ENCODE measurements at regions not wholly inside any gene's neighbourhood (a gene's known extent, or its start where the extent isn't known, plus 50 kb on each side); places are given as distances from the start of the nearest gene placed in this dataset.

GRCh38 chr21:32102426-32102825 lies 176.4 kb downstream of the MIS18A start:
- H3K9me3 ChIP-seq (ENCODE audit: control insufficient read depth in 5 of 5, low read length in 5 of 5) = peaks cover 0 to 6% (median 3%) of the 10 kb centered on the region in 5 donors
- H3K27me3 ChIP-seq (ENCODE audit: control insufficient read depth in 5 of 5, insufficient read depth in 4 of 5, low read length in 5 of 5) = no peaks in the 10 kb centered on the region
- H3K27ac ChIP-seq (ENCODE audit: low read depth, low read length) = no peak overlapping the region
- H3K4me3 ChIP-seq (ENCODE audit: low read depth in 1 of 5, low read length in 5 of 5) = no peak overlapping the region
- no peak overlapping the region for H3K9ac ChIP-seq (ENCODE audit: low read length in 5 of 5)
- H3K4me1 ChIP-seq (ENCODE audit: control insufficient read depth in 5 of 5, insufficient read depth in 5 of 5, low read length in 5 of 5) = no peaks in the 10 kb centered on the region
- peaks cover 0 to 5% (median 0%) of the 10 kb centered on the region in 5 donors for H3K36me3 ChIP-seq (ENCODE audit: control insufficient read depth in 5 of 5, insufficient read depth in 5 of 5, low read length in 5 of 5)

DNA sequence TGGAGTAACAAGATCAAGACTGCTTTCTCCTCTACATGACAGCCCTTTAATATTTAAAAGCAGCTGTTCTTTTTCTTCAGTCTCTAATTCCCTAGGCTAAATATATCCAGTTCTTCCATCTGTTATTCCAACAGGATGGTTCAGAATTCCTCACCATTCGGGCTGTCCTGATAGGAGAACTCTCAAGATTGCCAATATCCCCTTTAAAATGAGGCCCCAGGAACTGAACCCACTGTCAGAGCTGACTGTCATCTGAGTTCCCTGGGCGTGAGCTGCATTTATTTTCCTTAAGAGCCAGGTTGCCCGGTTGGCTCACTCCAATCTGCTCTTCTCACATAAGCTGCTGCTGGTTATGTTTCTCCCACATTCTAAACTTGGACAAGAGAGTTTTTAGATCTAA lies 177.6 kb downstream of the MIS18A start:
- Histone ChIP-seq H3K27me3 (ENCODE audit: control insufficient read depth in 5 of 5, insufficient read depth in 4 of 5, low read length in 5 of 5) (no peaks in the 10 kb centered on the region), H3K9ac (ENCODE audit: low read length in 5 of 5) (no peak overlapping the region), H3K9me3 (ENCODE audit: control insufficient read depth in 5 of 5, low read length in 5 of 5) (peaks cover 0 to 5% (median 3%) of the 10 kb centered on the region in 5 donors), H3K4me1 (ENCODE audit: control insufficient read depth in 5 of 5, insufficient read depth in 5 of 5, low read length in 5 of 5) (peaks cover 0 to 5% (median 0%) of the 10 kb centered on the region in 5 donors), H3K36me3 (ENCODE audit: control insufficient read depth in 5 of 5, insufficient read depth in 5 of 5, low read length in 5 of 5) (no peaks in the 10 kb centered on the region), H3K4me3 (ENCODE audit: low read depth in 1 of 5, low read length in 5 of 5) (no peak overlapping the region), H3K27ac (ENCODE audit: low read depth, low read length) (no peak overlapping the region)

DNA sequence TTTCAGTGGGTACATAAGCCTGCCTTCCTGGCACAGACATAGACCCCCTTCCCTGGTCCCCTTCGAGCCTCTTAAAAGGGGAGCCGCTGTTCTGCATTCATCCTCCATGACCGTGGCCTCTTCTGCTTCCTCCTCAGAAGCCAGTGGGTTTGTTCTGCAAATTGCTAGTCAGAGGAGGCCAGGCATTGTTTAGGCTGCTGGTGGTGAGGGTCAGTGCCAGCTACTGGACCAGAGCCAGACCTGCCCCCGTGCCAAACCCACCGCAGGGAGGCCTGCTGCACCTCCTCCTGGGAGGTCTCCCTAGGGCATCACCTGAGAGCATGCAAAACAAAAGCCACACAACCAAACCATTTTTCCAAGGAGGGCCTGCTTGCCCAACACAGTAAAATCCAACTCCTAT lies 178.4 kb downstream of the MIS18A start:
- H3K4me1 ChIP-seq (ENCODE audit: control insufficient read depth in 5 of 5, insufficient read depth in 5 of 5, low read length in 5 of 5) = peaks cover 0 to 5% (median 0%) of the 10 kb centered on the region in 5 donors
- no peak overlapping the region for H3K9ac ChIP-seq (ENCODE audit: low read length in 5 of 5)
- no peak overlapping the region for H3K4me3 ChIP-seq (ENCODE audit: low read depth in 1 of 5, low read length in 5 of 5)
- no peaks in the 10 kb centered on the region for H3K36me3 ChIP-seq (ENCODE audit: control insufficient read depth in 5 of 5, insufficient read depth in 5 of 5, low read length in 5 of 5)
- H3K9me3 ChIP-seq (ENCODE audit: control insufficient read depth in 5 of 5, low read length in 5 of 5) = peaks cover 0 to 2% (median under 1%) of the 10 kb centered on the region in 5 donors
- H3K27ac ChIP-seq (ENCODE audit: low read depth, low read length) = no peak overlapping the region
- no peaks in the 10 kb centered on the region for H3K27me3 ChIP-seq (ENCODE audit: control insufficient read depth in 5 of 5, insufficient read depth in 4 of 5, low read length in 5 of 5)

DNA sequence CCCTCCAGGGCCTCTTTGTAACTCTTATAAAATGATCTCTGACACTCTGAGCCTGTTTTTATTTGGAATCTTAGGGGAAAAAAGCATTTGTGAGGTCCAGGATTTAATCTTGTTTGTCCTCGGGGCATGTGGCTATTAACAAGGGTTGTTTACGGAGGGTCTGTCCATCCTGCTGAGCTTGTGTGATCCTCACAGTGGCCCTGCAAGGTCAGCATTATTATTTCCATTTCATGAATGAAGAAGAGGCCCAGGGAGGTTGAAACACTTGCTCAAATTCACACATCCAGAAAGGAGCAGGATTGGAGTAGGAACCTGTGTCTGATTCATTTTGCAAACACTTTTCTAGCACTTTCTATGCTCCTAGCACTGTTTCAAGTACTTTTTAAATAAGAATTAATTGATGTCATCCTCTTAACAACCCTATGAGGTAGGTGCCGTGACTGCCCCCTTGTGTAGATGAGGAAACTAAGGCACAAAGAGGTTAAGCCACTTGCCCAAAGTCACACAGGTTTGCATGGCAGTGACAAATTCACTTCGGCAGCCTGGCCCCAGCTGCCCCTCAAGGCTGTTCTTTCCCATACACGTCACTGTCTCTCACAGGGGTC lies 178.9 kb downstream of the MIS18A start:
- Histone ChIP-seq H3K4me3 (ENCODE audit: low read depth in 1 of 5, low read length in 5 of 5) (no peak overlapping the region), H3K27ac (ENCODE audit: low read depth, low read length) (no peak overlapping the region), H3K4me1 (ENCODE audit: control insufficient read depth in 5 of 5, insufficient read depth in 5 of 5, low read length in 5 of 5) (peaks cover 0 to 5% (median 0%) of the 10 kb centered on the region in 5 donors), H3K36me3 (ENCODE audit: control insufficient read depth in 5 of 5, insufficient read depth in 5 of 5, low read length in 5 of 5) (no peaks in the 10 kb centered on the region), H3K9me3 (ENCODE audit: control insufficient read depth in 5 of 5, low read length in 5 of 5) (no peaks in the 10 kb centered on the region), H3K9ac (ENCODE audit: low read length in 5 of 5) (no peak overlapping the region), H3K27me3 (ENCODE audit: control insufficient read depth in 5 of 5, insufficient read depth in 4 of 5, low read length in 5 of 5) (no peaks in the 10 kb centered on the region)

- no peak overlapping the region for H3K27ac ChIP-seq (ENCODE audit: low read depth, low read length)
- H3K36me3 ChIP-seq (ENCODE audit: control insufficient read depth in 5 of 5, insufficient read depth in 5 of 5, low read length in 5 of 5) = no peaks in the 10 kb centered on the region
- H3K27me3 ChIP-seq (ENCODE audit: control insufficient read depth in 5 of 5, insufficient read depth in 4 of 5, low read length in 5 of 5) = no peaks in the 10 kb centered on the region
- H3K4me1 ChIP-seq (ENCODE audit: control insufficient read depth in 5 of 5, insufficient read depth in 5 of 5, low read length in 5 of 5) = peaks cover 0 to 5% (median 0%) of the 10 kb centered on the region in 5 donors
- no peak overlapping the region for H3K9ac ChIP-seq (ENCODE audit: low read length in 5 of 5)
- H3K9me3 ChIP-seq (ENCODE audit: control insufficient read depth in 5 of 5, low read length in 5 of 5) = no peaks in the 10 kb centered on the region
- H3K4me3 ChIP-seq (ENCODE audit: low read depth in 1 of 5, low read length in 5 of 5) = no peak overlapping the region
Measured at GRCh38 chr21:32096411-32096810, 182.4 kb downstream of the MIS18A start.

- Histone ChIP-seq H3K9ac (ENCODE audit: low read length in 5 of 5) (no peak overlapping the region), H3K9me3 (ENCODE audit: control insufficient read depth in 5 of 5, low read length in 5 of 5) (no peaks in the 10 kb centered on the region), H3K4me1 (ENCODE audit: control insufficient read depth in 5 of 5, insufficient read depth in 5 of 5, low read length in 5 of 5) (peaks cover 0 to 5% (median 0%) of the 10 kb centered on the region in 5 donors), H3K36me3 (ENCODE audit: control insufficient read depth in 5 of 5, insufficient read depth in 5 of 5, low read length in 5 of 5) (no peaks in the 10 kb centered on the region), H3K27me3 (ENCODE audit: control insufficient read depth in 5 of 5, insufficient read depth in 4 of 5, low read length in 5 of 5) (no peaks in the 10 kb centered on the region), H3K4me3 (ENCODE audit: low read depth in 1 of 5, low read length in 5 of 5) (no peak overlapping the region), H3K27ac (ENCODE audit: low read depth, low read length) (no peak overlapping the region)
Measured at GRCh38 chr21:32094804-32095203, 184.0 kb downstream of the MIS18A start.

DNA sequence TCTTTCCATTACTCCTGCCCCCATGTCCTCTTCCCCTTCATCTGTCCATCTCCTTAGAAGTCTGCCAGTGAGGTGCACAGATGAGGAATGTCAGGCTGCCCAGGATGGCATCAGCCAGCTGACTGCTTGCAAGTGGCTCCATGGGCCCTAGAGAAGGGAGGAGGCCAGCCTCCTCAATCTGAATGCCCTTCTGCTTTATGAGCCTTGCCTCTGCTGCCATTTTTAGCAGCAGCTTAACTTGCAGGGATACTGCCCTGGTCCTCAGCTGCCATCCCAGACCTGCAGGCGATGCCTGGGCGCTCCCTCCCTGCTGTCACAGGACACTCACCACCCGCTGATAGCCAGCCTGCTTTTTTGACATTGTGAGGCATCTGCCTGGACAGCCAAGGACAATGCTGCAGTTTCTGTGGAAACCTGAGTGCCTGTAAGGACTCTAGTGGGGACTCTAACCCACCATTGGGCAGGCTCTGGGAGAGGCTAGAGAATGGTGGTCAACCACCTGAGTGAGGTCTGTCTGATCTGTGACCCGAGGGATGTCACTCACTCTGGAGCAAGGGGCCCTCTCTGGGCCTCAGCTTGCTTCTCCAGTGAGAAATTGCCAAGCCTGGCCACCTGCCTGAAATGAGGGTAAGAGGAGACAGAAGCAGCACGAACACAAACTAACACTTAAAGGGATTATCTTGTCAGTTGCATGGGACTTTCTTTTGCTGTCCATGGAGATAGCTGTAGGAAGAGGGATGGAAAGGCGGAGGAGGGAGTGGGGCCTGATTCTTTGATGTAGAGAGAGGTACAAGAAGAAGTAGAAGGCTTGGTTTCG lies 185.0 kb downstream of the MIS18A start:
- H3K9ac ChIP-seq (ENCODE audit: low read length in 5 of 5) = no peak overlapping the region
- peaks cover 0 to 5% (median 0%) of the 10 kb centered on the region in 5 donors for H3K4me1 ChIP-seq (ENCODE audit: control insufficient read depth in 5 of 5, insufficient read depth in 5 of 5, low read length in 5 of 5)
- no peaks in the 10 kb centered on the region for H3K36me3 ChIP-seq (ENCODE audit: control insufficient read depth in 5 of 5, insufficient read depth in 5 of 5, low read length in 5 of 5)
- no peak overlapping the region for H3K4me3 ChIP-seq (ENCODE audit: low read depth in 1 of 5, low read length in 5 of 5)
- no peaks in the 10 kb centered on the region for H3K27me3 ChIP-seq (ENCODE audit: control insufficient read depth in 5 of 5, insufficient read depth in 4 of 5, low read length in 5 of 5)
- H3K27ac ChIP-seq (ENCODE audit: low read depth, low read length) = no peak overlapping the region
- H3K9me3 ChIP-seq (ENCODE audit: control insufficient read depth in 5 of 5, low read length in 5 of 5) = no peaks in the 10 kb centered on the region

DNA sequence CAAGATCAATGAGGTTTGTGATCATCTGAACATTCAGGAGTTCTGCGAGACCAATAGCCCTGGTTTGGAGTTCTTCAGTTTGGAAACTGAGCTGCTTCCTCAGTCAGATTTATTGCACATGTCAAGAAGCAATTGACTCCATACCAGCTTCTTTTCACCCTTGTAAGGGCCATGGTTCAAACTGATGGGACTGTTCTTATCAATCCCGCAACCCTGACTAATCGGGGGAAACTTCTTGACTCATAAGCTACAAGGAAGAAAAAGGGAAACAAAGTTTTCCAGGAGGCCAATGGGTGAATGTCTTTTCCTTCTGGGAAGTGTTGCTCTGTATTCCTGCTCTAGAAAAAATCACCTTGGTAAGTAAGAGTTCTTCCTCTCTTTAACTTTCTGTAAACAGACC lies 187.9 kb downstream of the MIS18A start:
- H3K9me3 ChIP-seq (ENCODE audit: control insufficient read depth in 5 of 5, low read length in 5 of 5) = no peaks in the 10 kb centered on the region
- H3K36me3 ChIP-seq (ENCODE audit: control insufficient read depth in 5 of 5, insufficient read depth in 5 of 5, low read length in 5 of 5) = no peaks in the 10 kb centered on the region
- no peaks in the 10 kb centered on the region for H3K27me3 ChIP-seq (ENCODE audit: control insufficient read depth in 5 of 5, insufficient read depth in 4 of 5, low read length in 5 of 5)
- no peak overlapping the region for H3K27ac ChIP-seq (ENCODE audit: low read depth, low read length)
- H3K4me1 ChIP-seq (ENCODE audit: control insufficient read depth in 5 of 5, insufficient read depth in 5 of 5, low read length in 5 of 5) = no peaks in the 10 kb centered on the region
- no peak overlapping the region for H3K4me3 ChIP-seq (ENCODE audit: low read depth in 1 of 5, low read length in 5 of 5)
- H3K9ac ChIP-seq (ENCODE audit: low read length in 5 of 5) = no peak overlapping the region

DNA sequence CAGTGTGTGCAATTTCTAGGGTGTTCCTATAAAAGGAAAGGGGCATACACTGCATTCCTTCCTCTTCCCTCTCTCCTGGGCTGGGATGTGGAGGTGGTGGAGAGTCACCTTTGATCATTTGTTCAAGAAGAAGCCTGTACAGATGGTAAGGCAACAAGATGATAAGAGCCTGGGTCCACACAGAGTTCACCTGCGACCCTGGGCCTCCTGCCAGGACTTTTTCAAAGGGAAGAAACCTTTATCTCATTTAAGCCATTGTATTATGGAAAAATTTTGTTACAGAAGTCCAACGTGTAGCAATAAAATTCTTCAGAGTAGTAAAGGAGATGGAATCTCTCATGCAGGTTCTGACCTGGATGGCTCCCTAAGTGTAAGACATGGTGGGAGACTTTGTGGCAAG lies 189.1 kb downstream of the MIS18A start:
- Histone ChIP-seq H3K27me3 (ENCODE audit: control insufficient read depth in 5 of 5, insufficient read depth in 4 of 5, low read length in 5 of 5) (no peaks in the 10 kb centered on the region), H3K4me1 (ENCODE audit: control insufficient read depth in 5 of 5, insufficient read depth in 5 of 5, low read length in 5 of 5) (no peaks in the 10 kb centered on the region), H3K9ac (ENCODE audit: low read length in 5 of 5) (no peak overlapping the region), H3K4me3 (ENCODE audit: low read depth in 1 of 5, low read length in 5 of 5) (no peak overlapping the region), H3K9me3 (ENCODE audit: control insufficient read depth in 5 of 5, low read length in 5 of 5) (no peaks in the 10 kb centered on the region), H3K27ac (ENCODE audit: low read depth, low read length) (no peak overlapping the region), H3K36me3 (ENCODE audit: control insufficient read depth in 5 of 5, insufficient read depth in 5 of 5, low read length in 5 of 5) (no peaks in the 10 kb centered on the region)

- Histone ChIP-seq H3K4me3 (ENCODE audit: low read depth in 1 of 5, low read length in 5 of 5) (no peak overlapping the region), H3K36me3 (ENCODE audit: control insufficient read depth in 5 of 5, insufficient read depth in 5 of 5, low read length in 5 of 5) (no peaks in the 10 kb centered on the region), H3K9me3 (ENCODE audit: control insufficient read depth in 5 of 5, low read length in 5 of 5) (no peaks in the 10 kb centered on the region), H3K4me1 (ENCODE audit: control insufficient read depth in 5 of 5, insufficient read depth in 5 of 5, low read length in 5 of 5) (no peaks in the 10 kb centered on the region), H3K27ac (ENCODE audit: low read depth, low read length) (no peak overlapping the region), H3K27me3 (ENCODE audit: control insufficient read depth in 5 of 5, insufficient read depth in 4 of 5, low read length in 5 of 5) (no peaks in the 10 kb centered on the region), H3K9ac (ENCODE audit: low read length in 5 of 5) (no peak overlapping the region)
Measured at GRCh38 chr21:32088471-32088870, 190.4 kb downstream of the MIS18A start.
